Keratinocyte (primary cell): ENCODE measurements at regions not wholly inside any gene's neighbourhood (a gene's known extent, or its start where the extent isn't known, plus 50 kb on each side); places are given as distances from the start of the nearest gene placed in this dataset.

Experiments
- DNase-seq: peaks from one replicate; pipeline ENCODE4 v3.0.0-alpha.2; 2011; ENCODE audit warnings: low read depth, missing footprints, low spot score
- FAIRE-seq: peaks from 2 replicates; lab custom pipeline; 2011; peaks lifted over from hg19 to GRCh38; lab: Jason Lieb, UNC
- H2AFZ ChIP-seq: 2 replicates; pipeline ENCODE4 v1.6.0; 2012; ENCODE audit warnings: low read length, control low read depth, inconsistent platforms; ENCODE audit not compliant: control insufficient read depth
- H3K27ac ChIP-seq: 2 replicates; pipeline ENCODE4 v1.5.1; 2011; ENCODE audit warnings: low read length; ENCODE audit not compliant: control insufficient read depth, insufficient read depth
- H3K27me3 ChIP-seq: 3 replicates; pipeline ENCODE4 v1.6.0; 2011; ENCODE audit warnings: low read length; ENCODE audit not compliant: control insufficient read depth, insufficient read depth; ENCODE audit errors: extremely low read depth
- H3K36me3 ChIP-seq, 2 experiments: 2 replicates in 1 of 2; 3 replicates in 1 of 2; pipeline ENCODE4 v1.5.1; 2011; ENCODE audit warnings: low read length in 2 of 2, mild to moderate bottlenecking in 1 of 2; ENCODE audit not compliant: control insufficient read depth in 2 of 2, insufficient read depth in 2 of 2; ENCODE audit errors: extremely low read depth in 1 of 2
- H3K4me1 ChIP-seq: 3 replicates; pipeline ENCODE4 v1.5.1; 2011; ENCODE audit warnings: low read length; ENCODE audit not compliant: control insufficient read depth, insufficient read depth; ENCODE audit errors: extremely low read depth
- H3K4me2 ChIP-seq: 3 replicates; pipeline ENCODE4 v1.6.0; 2011; ENCODE audit warnings: low read depth, low read length; ENCODE audit not compliant: control insufficient read depth, insufficient read depth; ENCODE audit errors: extremely low read depth
- H3K4me3 ChIP-seq, 3 experiments: fragments of 200-600 bp in 1 of 3; sonication (generic) in 1 of 3; 2 replicates in 2 of 3; 3 replicates in 1 of 3; pipeline ENCODE4 v1.5.1; 2011 to 2016; ENCODE audit warnings: low read length in 3 of 3, mild to moderate bottlenecking in 3 of 3, control low read depth in 2 of 3, inconsistent platforms in 1 of 3, low read depth in 1 of 3, mixed read lengths in 1 of 3, mixed run types in 1 of 3, moderate library complexity in 1 of 3; ENCODE audit not compliant: control insufficient read depth in 2 of 3, insufficient read depth in 2 of 3; ENCODE audit errors: extremely low read depth in 1 of 3
- H3K79me2 ChIP-seq: 2 replicates; pipeline ENCODE4 v1.6.0; 2012; ENCODE audit warnings: low read length; ENCODE audit not compliant: control insufficient read depth, insufficient read depth
- H3K9ac ChIP-seq: 3 replicates; pipeline ENCODE4 v1.6.0; 2011; ENCODE audit warnings: low read length; ENCODE audit not compliant: control insufficient read depth, insufficient read depth; ENCODE audit errors: extremely low read depth
- H3K9me1 ChIP-seq: 3 replicates; pipeline ENCODE4 v1.6.0; 2011; ENCODE audit warnings: low read length; ENCODE audit not compliant: control insufficient read depth, insufficient read depth; ENCODE audit errors: extremely low read depth
- H3K9me3 ChIP-seq: 2 replicates; pipeline ENCODE4 v1.5.1; 2012; ENCODE audit warnings: low read depth, low read length; ENCODE audit not compliant: control insufficient read depth
- H4K20me1 ChIP-seq: 3 replicates; pipeline ENCODE4 v1.6.0; 2011; ENCODE audit warnings: low read length; ENCODE audit not compliant: control insufficient read depth, insufficient read depth; ENCODE audit errors: extremely low read depth
- CTCF ChIP-seq, 3 experiments: IDR thresholded peaks in 1 of 3; conservative IDR thresholded peaks in 1 of 3; optimal IDR thresholded peaks in 1 of 3; 2 replicates in 2 of 3; 3 replicates in 1 of 3; pipeline versions ENCODE3 to v1.5.1; 2011; ENCODE audit warnings: low read length in 3 of 3, mild to moderate bottlenecking in 3 of 3, moderate library complexity in 2 of 3, control low read depth in 1 of 3, inconsistent platforms in 1 of 3; ENCODE audit not compliant: insufficient read depth in 2 of 3; ENCODE audit errors: extremely low read depth in 1 of 3
- EZH2 ChIP-seq: IDR thresholded peaks from one replicate; pipeline ENCODE4 v1.6.1; 2012; ENCODE audit warnings: inconsistent platforms, mild to moderate bottlenecking, low read length, moderate library complexity
- dilution Hi-C: fragments of 300-500 bp; cut with MboI; formaldehyde crosslinking; loops from one replicate; pipeline ENCODE4 v1.7.0; 2020; ENCODE audit warnings: low sequenced_read_pairs; ENCODE audit not compliant: extremely low pct_ligation_motif_present

GRCh38 chr12:90546511-90546910 is 408.5 kb downstream of the CCER1 start:
- H4K20me1 ChIP-seq: no peaks in the 10 kb centered on the region
- dilution Hi-C loops: no loop called here
- TF ChIP-seq EZH2: no peak
- TF ChIP-seq CTCF (optimal IDR thresholded peaks at IDR 0.05 in 1 of 3, IDR thresholded peaks at IDR 0.05 in 1 of 3, conservative IDR thresholded peaks at IDR 0.05 in 1 of 3; ENCODE audit: extremely low read depth in 1 of 3, insufficient read depth in 2 of 3, low read length in 3 of 3): no peak

GRCh38 chr12:90543841-90544240 is 411.1 kb downstream of the CCER1 start:
- dilution Hi-C loops: no loop called here
- no peak overlapping the region for H3K4me2 ChIP-seq
- no peaks in the 10 kb centered on the region for H3K4me1 ChIP-seq
- H3K4me3 ChIP-seq: no peak overlapping the region
- no peaks in the 10 kb centered on the region for H4K20me1 ChIP-seq
- no peaks in the 10 kb centered on the region for H3K9me1 ChIP-seq
- H3K9me3 ChIP-seq: no peaks in the 10 kb centered on the region
- H3K27ac ChIP-seq: no peak overlapping the region
- FAIRE-seq (no peak), DNase-seq (no peak)
- no peak overlapping the region for H3K9ac ChIP-seq
- no peaks in the 10 kb centered on the region for H3K36me3 ChIP-seq
- H3K79me2 ChIP-seq: no peaks in the 10 kb centered on the region
- H3K27me3 ChIP-seq: no peaks in the 10 kb centered on the region
- TF ChIP-seq EZH2: no peak
- TF ChIP-seq CTCF (optimal IDR thresholded peaks at IDR 0.05 in 1 of 3, IDR thresholded peaks at IDR 0.05 in 1 of 3, conservative IDR thresholded peaks at IDR 0.05 in 1 of 3; ENCODE audit: extremely low read depth in 1 of 3, insufficient read depth in 2 of 3, low read length in 3 of 3): no peak
- H2AFZ ChIP-seq: no peak overlapping the region

More at GRCh38 chr12:90546511-90546910, 408.5 kb downstream of the CCER1 start:
- Histone ChIP-seq H3K27ac (no peak overlapping the region), H3K4me2 (no peak overlapping the region), H3K36me3 (no peaks in the 10 kb centered on the region), H3K9ac (no peak overlapping the region), H3K4me1 (no peaks in the 10 kb centered on the region), H3K9me1 (no peaks in the 10 kb centered on the region), H3K4me3 (no peak overlapping the region), H2AFZ (peak overlapping the region; percentile 13), H3K27me3 (no peaks in the 10 kb centered on the region), H3K9me3 (no peaks in the 10 kb centered on the region), H3K79me2 (no peaks in the 10 kb centered on the region)
- DNase-seq (no peak), FAIRE-seq (no peak)
